HL-60 (cell line): ENCODE measurements at regions not wholly inside any gene's neighbourhood (a gene's known extent, or its start where the extent isn't known, plus 50 kb on each side); places are given as distances from the start of the nearest gene placed in this dataset.

Experiments used
- DNase-seq, 2 experiments: peaks; one replicate each; pipeline ENCODE4 v3.0.0-alpha.2; 2010 to 2020; ENCODE audit warnings: low read depth in 1 of 2, low spot score in 1 of 2
- H3K27ac ChIP-seq: fragments of 250-450 bp; sonication (Bioruptor Pico); replicated peaks from 2 replicates; pipeline ENCODE4 v1.5.1; 2020; ENCODE audit warnings: mild to moderate bottlenecking, moderate library complexity
- H3K27me3 ChIP-seq: fragments of 250-450 bp; sonication (Bioruptor Pico); 2 replicates; pipeline ENCODE4 v1.5.1; 2021; ENCODE audit warnings: mild to moderate bottlenecking, moderate library complexity; ENCODE audit not compliant: insufficient read depth, poor library complexity, severe bottlenecking
- H3K4me3 ChIP-seq: replicated peaks from 2 replicates; pipeline ENCODE4 v1.5.1; 2011; ENCODE audit warnings: mild to moderate bottlenecking, control low read depth, low read length; ENCODE audit not compliant: insufficient read depth
- CTCF ChIP-seq: IDR thresholded peaks from one replicate; pipeline ENCODE4 v1.5.1; 2011; ENCODE audit warnings: low read length, control low read depth, inconsistent platforms; ENCODE audit not compliant: insufficient read depth
- GABPA ChIP-seq: IDR thresholded peaks from 2 replicates; pipeline ENCODE4 v1.6.1; 2012; ENCODE audit warnings: low read depth
- POLR2AphosphoS5 ChIP-seq: IDR thresholded peaks from 2 replicates; pipeline ENCODE4 v1.6.1; 2012; ENCODE audit warnings: low read depth
- REST ChIP-seq: IDR thresholded peaks from 2 replicates; pipeline ENCODE4 v1.6.1; 2012; ENCODE audit warnings: low read depth; ENCODE audit not compliant: insufficient replicate concordance
- SPI1 ChIP-seq: IDR thresholded peaks from 2 replicates; pipeline ENCODE4 v1.6.1; 2012; ENCODE audit warnings: low read depth, mild to moderate bottlenecking, borderline replicate concordance

- no peaks in the 10 kb centered on the region for H3K27me3 ChIP-seq
- no peak for TF ChIP-seq CTCF
- no peak for TF ChIP-seq GABPA
- no peak for TF ChIP-seq POLR2AphosphoS5
- no peak for TF ChIP-seq SPI1
- no peak for TF ChIP-seq REST
- H3K27ac ChIP-seq = no peak overlapping the region
- no peak overlapping the region for H3K4me3 ChIP-seq
- DNase-seq = no peak
Observed at GRCh38 chr1:113247355-113247754, 143.0 kb upstream of the MAGI3 start.

- TF ChIP-seq POLR2AphosphoS5 = no peak
- TF ChIP-seq REST = no peak
- no peak for TF ChIP-seq GABPA
- no peak for TF ChIP-seq CTCF
- no peak for TF ChIP-seq SPI1
- DNase-seq = no peak
- H3K4me3 ChIP-seq = no peak overlapping the region
- no peaks in the 10 kb centered on the region for H3K27me3 ChIP-seq
- no peak overlapping the region for H3K27ac ChIP-seq
Observed at GRCh38 chr1:113247782-113248181, 142.5 kb upstream of the MAGI3 start.

- Histone ChIP-seq H3K27me3 (no peaks in the 10 kb centered on the region), H3K4me3 (no peak overlapping the region), H3K27ac (no peak overlapping the region)
- no peak for DNase-seq
- no peak for TF ChIP-seq SPI1
- no peak for TF ChIP-seq POLR2AphosphoS5
- TF ChIP-seq REST = no peak
- no peak for TF ChIP-seq CTCF
Observed at GRCh38 chr1:113248494-113248893, 141.8 kb upstream of the MAGI3 start.
